Hepatocyte (in vitro differentiated cells): ENCODE measurements at regions not wholly inside any gene's neighbourhood (a gene's known extent, or its start where the extent isn't known, plus 50 kb on each side); places are given as distances from the start of the nearest gene placed in this dataset.

Experiments
- DNase-seq: peaks from one replicate; pipeline ENCODE4 v3.0.0-alpha.2; 2016; ENCODE audit warnings: low spot score
- H2AFZ ChIP-seq: fragments of 200-600 bp; sonication (generic); 2 replicates; pipeline ENCODE4 v1.6.0; 2016; ENCODE audit warnings: antibody characterized with exemption, mild to moderate bottlenecking
- H3K27ac ChIP-seq: fragments of 200-600 bp; sonication (generic); 2 replicates; pipeline ENCODE4 v1.5.1; 2016; ENCODE audit warnings: mild to moderate bottlenecking
- H3K27me3 ChIP-seq: fragments of 200-600 bp; sonication (generic); 2 replicates; pipeline ENCODE4 v1.6.1; 2016
- H3K36me3 ChIP-seq: fragments of 200-600 bp; sonication (generic); replicated peaks from 2 replicates; pipeline ENCODE4 v1.5.1; 2016; ENCODE audit warnings: low read depth; ENCODE audit not compliant: insufficient read depth
- H3K4me1 ChIP-seq: fragments of 200-600 bp; sonication (generic); 2 replicates; pipeline ENCODE4 v1.5.1; 2016; ENCODE audit warnings: mild to moderate bottlenecking, moderate library complexity; ENCODE audit not compliant: insufficient read depth
- H3K4me2 ChIP-seq: fragments of 200-600 bp; sonication (generic); 2 replicates; pipeline ENCODE4 v1.6.0; 2016
- H3K4me3 ChIP-seq: fragments of 200-600 bp; sonication (generic); 2 replicates; pipeline ENCODE4 v1.5.1; 2016; ENCODE audit warnings: mild to moderate bottlenecking
- H3K79me2 ChIP-seq: fragments of 200-600 bp; sonication (generic); 2 replicates; pipeline ENCODE4 v1.6.0; 2017; ENCODE audit warnings: mild to moderate bottlenecking
- H3K9me2 ChIP-seq: fragments of 200-600 bp; sonication (generic); replicated peaks from 2 replicates; pipeline ENCODE4 v1.6.0; 2017; ENCODE audit warnings: mild to moderate bottlenecking; ENCODE audit not compliant: insufficient read depth
- H3K9me3 ChIP-seq: fragments of 200-600 bp; sonication (generic); 2 replicates; pipeline ENCODE4 v1.5.1; 2016; ENCODE audit warnings: low read depth, mild to moderate bottlenecking
- H4K20me1 ChIP-seq: fragments of 200-600 bp; sonication (generic); 2 replicates; pipeline ENCODE4 v1.6.0; 2016; ENCODE audit warnings: mild to moderate bottlenecking; ENCODE audit not compliant: insufficient read depth, poor library complexity, severe bottlenecking
- CTCF ChIP-seq: fragments of 200-600 bp; sonication (generic); IDR thresholded peaks from 2 replicates; pipeline ENCODE4 v1.5.1; 2016; ENCODE audit warnings: antibody characterized with exemption, mild to moderate bottlenecking; ENCODE audit not compliant: poor library complexity
- EZH2 ChIP-seq: fragments of 200-600 bp; sonication (generic); IDR thresholded peaks from 2 replicates; pipeline ENCODE4 v1.6.1; 2016; ENCODE audit warnings: antibody characterized with exemption, mild to moderate bottlenecking, borderline replicate concordance
- EZH2phosphoT487 ChIP-seq: fragments of 200-600 bp; sonication (generic); IDR thresholded peaks from one replicate; pipeline ENCODE4 v1.6.1; 2018; ENCODE audit warnings: antibody characterized with exemption, mild to moderate bottlenecking, low read depth, moderate library complexity; ENCODE audit not compliant: unreplicated experiment, severe bottlenecking
- WGBS: methylation state at CpG from one replicate; pipeline ENCODE4 v1.1.6; 2016; ENCODE audit warnings: low lambda C conversion rate; ENCODE audit errors: missing lambda C conversion rate; 5-methylcytosine and 5-hydroxymethylcytosine counted together

GRCh38 chr9:74355107-74355506 is 142.0 kb upstream of the RORB start:
- no peak for TF ChIP-seq EZH2phosphoT487
- TF ChIP-seq CTCF: no peak
- TF ChIP-seq EZH2: no peak
- WGBS: 77% methylated on average over 2 of the region's 2 CpGs

GRCh38 chr9:74357577-74357976 is 139.6 kb upstream of the RORB start:
- no peak overlapping the region for H2AFZ ChIP-seq
- no peaks in the 10 kb centered on the region for H4K20me1 ChIP-seq
- H3K36me3 ChIP-seq: no peaks in the 10 kb centered on the region
- no peak overlapping the region for H3K4me3 ChIP-seq
- no peak overlapping the region for H3K27ac ChIP-seq
- no peaks in the 10 kb centered on the region for H3K79me2 ChIP-seq
- no peak for DNase-seq
- 11% methylated on average over 2 of the region's 2 CpGs for WGBS
- TF ChIP-seq EZH2 (no peak), CTCF (no peak), EZH2phosphoT487 (no peak)
- H3K9me2 ChIP-seq: no peaks in the 10 kb centered on the region
- no peaks in the 10 kb centered on the region for H3K9me3 ChIP-seq
- H3K4me1 ChIP-seq: no peaks in the 10 kb centered on the region
- no peaks in the 10 kb centered on the region for H3K27me3 ChIP-seq
- H3K4me2 ChIP-seq: peak overlapping the region; percentile 19

More at GRCh38 chr9:74355107-74355506, 142.0 kb upstream of the RORB start:
- H3K4me1 ChIP-seq: no peaks in the 10 kb centered on the region
- DNase-seq: no peak
- H3K27me3 ChIP-seq: no peaks in the 10 kb centered on the region
- no peaks in the 10 kb centered on the region for H3K79me2 ChIP-seq
- no peaks in the 10 kb centered on the region for H3K9me2 ChIP-seq
- H3K36me3 ChIP-seq: no peaks in the 10 kb centered on the region
- H3K27ac ChIP-seq: no peak overlapping the region
- H3K9me3 ChIP-seq: no peaks in the 10 kb centered on the region
- H4K20me1 ChIP-seq: no peaks in the 10 kb centered on the region
- H3K4me2 ChIP-seq: no peak overlapping the region
- no peak overlapping the region for H2AFZ ChIP-seq
- no peak overlapping the region for H3K4me3 ChIP-seq

- Histone ChIP-seq H4K20me1 (no peaks in the 10 kb centered on the region), H3K27ac (no peak overlapping the region), H3K4me1 (no peaks in the 10 kb centered on the region), H3K27me3 (no peaks in the 10 kb centered on the region), H3K9me3 (no peaks in the 10 kb centered on the region), H3K4me2 (no peak overlapping the region), H3K79me2 (no peaks in the 10 kb centered on the region), H2AFZ (no peak overlapping the region), H3K9me2 (no peaks in the 10 kb centered on the region), H3K4me3 (no peak overlapping the region), H3K36me3 (no peaks in the 10 kb centered on the region)
- 72% methylated on average over 4 of the region's 4 CpGs for WGBS
- no peak for DNase-seq
- TF ChIP-seq EZH2phosphoT487 (no peak), EZH2 (no peak), CTCF (no peak)
Measured at GRCh38 chr9:74358959-74359358, 138.2 kb upstream of the RORB start.

GRCh38 chr9:74361508-74361907 is 135.6 kb upstream of the RORB start:
- no peaks in the 10 kb centered on the region for H3K9me3 ChIP-seq
- no peaks in the 10 kb centered on the region for H3K4me1 ChIP-seq
- WGBS: 63% methylated on average over 1 of the region's 1 CpG
- H3K4me2 ChIP-seq: no peak overlapping the region
- no peaks in the 10 kb centered on the region for H3K79me2 ChIP-seq
- no peak overlapping the region for H2AFZ ChIP-seq
- H3K4me3 ChIP-seq: no peak overlapping the region
- H3K27me3 ChIP-seq: no peaks in the 10 kb centered on the region
- no peaks in the 10 kb centered on the region for H3K9me2 ChIP-seq
- no peaks in the 10 kb centered on the region for H3K36me3 ChIP-seq
- no peak for DNase-seq
- no peaks in the 10 kb centered on the region for H4K20me1 ChIP-seq
- H3K27ac ChIP-seq: no peak overlapping the region
- no peak for TF ChIP-seq EZH2
- no peak for TF ChIP-seq EZH2phosphoT487
- no peak for TF ChIP-seq CTCF
